T-cell (primary cell): ENCODE measurements at regions not wholly inside any gene's neighbourhood (a gene's known extent, or its start where the extent isn't known, plus 50 kb on each side); places are given as distances from the start of the nearest gene placed in this dataset.
"Not testable (repeated sequence)": the region's sequence is repeated elsewhere in the genome, so short reads cannot be mapped to it uniquely, and the experiment has no call there.

Experiments
- ATAC-seq, 4 experiments: fragments of 200-7000 bp in 3 of 4; fragments of 150-1000 bp in 1 of 4; cut with Tn5 transposase; replicated peaks in 1 of 4; 1 replicate in 3 of 4; 2 replicates in 1 of 4; pipeline ENCODE4 v1.10.0; 2021; ENCODE audit warnings: moderate library complexity in 3 of 4, mild to moderate bottlenecking in 2 of 4, moderate number of reproducible peaks in 1 of 4
- CTCF ChIA-PET, 2 donors: fragments of 300-600 bp; sonication (Branson Sonifier 250); formaldehyde crosslinking; loops; one replicate each; lab custom pipeline; 2022; ENCODE audit warnings: antibody characterized with exemption in 2 of 2; lab: Charles Lee
- POLR2A ChIA-PET, 2 donors: fragments of 300-600 bp; sonication (Branson Sonifier 250); formaldehyde crosslinking; loops; one replicate each; lab custom pipeline; 2022; ENCODE audit warnings: antibody characterized with exemption in 2 of 2; lab: Charles Lee
- DNase-seq, 35 experiments: peaks; one replicate each; pipeline versions ENCODE4 v3.0.0 to v3.0.0-alpha.2; 2013 to 2023
- H3K27ac ChIP-seq: one replicate; pipeline ENCODE4 v1.5.1; 2013; ENCODE audit warnings: low read length
- H3K27me3 ChIP-seq, 2 experiments: replicated peaks in 1 of 2; 1 replicate in 1 of 2; 2 replicates in 1 of 2; pipeline versions ENCODE4 v1.6.1 to v1.7.0; 2013; ENCODE audit warnings: low read length in 1 of 2, mixed read lengths in 1 of 2; ENCODE audit not compliant: control insufficient read depth in 2 of 2, insufficient read depth in 2 of 2; ENCODE audit errors: extremely low read depth in 1 of 2
- H3K36me3 ChIP-seq, 2 donors: 1 replicate in 1 of 2; 2 replicates in 1 of 2; pipeline versions ENCODE4 v1.6.1 to v1.7.0; 2013; ENCODE audit warnings: low read length in 1 of 2; ENCODE audit not compliant: control insufficient read depth in 2 of 2, insufficient read depth in 1 of 2; ENCODE audit errors: extremely low read depth in 1 of 2
- H3K4me1 ChIP-seq, 2 experiments: 1 replicate in 1 of 2; 2 replicates in 1 of 2; pipeline versions ENCODE4 v1.6.1 to v1.7.0; 2013; ENCODE audit warnings: low read length in 2 of 2, mixed read lengths in 1 of 2; ENCODE audit not compliant: insufficient read depth in 2 of 2, control insufficient read depth in 1 of 2; ENCODE audit errors: extremely low read depth in 1 of 2
- H3K4me3 ChIP-seq, 2 donors: 1 replicate in 1 of 2; 2 replicates in 1 of 2; pipeline versions ENCODE4 v1.5.1 to v1.7.0; 2013; ENCODE audit warnings: mild to moderate bottlenecking in 2 of 2, low read length in 1 of 2, moderate library complexity in 1 of 2; ENCODE audit not compliant: control insufficient read depth in 1 of 2; ENCODE audit errors: extremely low read depth in 1 of 2
- H3K9me3 ChIP-seq: 2 replicates; pipeline ENCODE4 v1.7.0; 2013
- H3K27ac Mint-ChIP-seq, 2 donors: one replicate each; pipeline ENCODE4 v1.8.0; 2020 to 2021; ENCODE audit warnings: mild to moderate bottlenecking in 2 of 2, mixed read lengths in 2 of 2
- H3K27me3 Mint-ChIP-seq, 2 donors: one replicate each; pipeline ENCODE4 v1.8.0; 2021 to 2022; ENCODE audit warnings: mixed read lengths in 2 of 2
- H3K36me3 Mint-ChIP-seq: one replicate; pipeline ENCODE4 v1.8.0; 2021; ENCODE audit warnings: mixed read lengths
- H3K4me1 Mint-ChIP-seq, 3 donors: one replicate each; pipeline ENCODE4 v1.8.0; 2020 to 2022; ENCODE audit warnings: mixed read lengths in 3 of 3, mild to moderate bottlenecking in 1 of 3
- H3K4me3 Mint-ChIP-seq, 3 donors: one replicate each; pipeline ENCODE4 v1.8.0; 2020 to 2022; ENCODE audit warnings: mild to moderate bottlenecking in 3 of 3, mixed read lengths in 3 of 3, moderate library complexity in 3 of 3
- H3K9me3 Mint-ChIP-seq, 3 donors: one replicate each; pipeline ENCODE4 v1.8.0; 2020 to 2022; ENCODE audit warnings: mixed read lengths in 3 of 3
- WGBS: methylation state at CpG from one replicate; pipeline ENCODE4 v1.1.5; 2013; ENCODE audit warnings: missing lambda C conversion rate; ENCODE audit not compliant: insufficient coverage; 5-methylcytosine and 5-hydroxymethylcytosine counted together

DNA sequence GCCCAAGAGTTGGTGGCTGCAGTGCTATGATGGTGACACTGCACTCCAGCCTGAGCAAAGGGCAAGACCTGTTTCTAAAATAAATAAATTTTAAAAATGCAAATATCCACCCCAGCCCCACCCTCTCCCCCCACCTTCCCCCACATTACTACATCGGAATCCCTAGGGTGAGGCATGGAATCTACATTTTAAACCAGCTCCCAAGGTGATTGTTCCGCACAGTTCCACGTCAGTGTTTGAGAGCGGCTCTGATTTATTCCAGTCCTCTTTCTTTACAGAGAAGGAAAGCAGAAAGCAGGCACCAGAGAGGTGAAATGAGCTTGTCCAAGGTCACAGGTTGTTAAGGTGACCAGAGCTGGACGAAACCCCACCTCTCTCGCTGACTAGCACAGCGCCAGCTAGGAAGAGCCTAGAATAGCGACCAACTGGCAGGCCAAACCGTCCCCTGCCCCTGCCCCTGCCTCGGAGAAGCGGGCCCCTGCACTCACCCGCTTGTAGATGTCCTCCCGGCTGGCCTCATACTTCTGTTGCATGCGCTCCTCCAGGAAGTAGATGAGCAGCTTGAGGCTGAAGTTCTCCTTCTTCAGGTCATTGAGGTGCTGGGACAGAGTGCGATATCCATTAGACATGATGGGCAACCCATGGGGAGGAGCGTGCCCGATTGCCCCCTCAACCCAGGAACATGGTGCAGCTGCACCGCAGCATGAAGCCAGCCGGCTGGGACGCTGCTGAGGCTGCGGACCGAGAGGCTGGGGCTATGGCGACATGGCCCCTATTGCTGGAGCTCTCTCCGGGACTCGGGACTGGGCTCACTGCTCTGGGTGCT is 103.7 kb upstream of the NBPF26 start:
- CTCF ChIA-PET, DNase-seq, H3K27me3 ChIP-seq, H3K4me3 Mint-ChIP-seq, H3K27ac ChIP-seq, H3K27me3 Mint-ChIP-seq, H3K9me3 Mint-ChIP-seq, H3K4me1 ChIP-seq, ATAC-seq, H3K36me3 ChIP-seq, H3K9me3 ChIP-seq, H3K27ac Mint-ChIP-seq, POLR2A ChIA-PET, H3K4me1 Mint-ChIP-seq, H3K36me3 Mint-ChIP-seq, H3K4me3 ChIP-seq: not testable (repeated sequence)
- no CpG with 5 or more reads among the region's 25 CpGs for WGBS

DNA sequence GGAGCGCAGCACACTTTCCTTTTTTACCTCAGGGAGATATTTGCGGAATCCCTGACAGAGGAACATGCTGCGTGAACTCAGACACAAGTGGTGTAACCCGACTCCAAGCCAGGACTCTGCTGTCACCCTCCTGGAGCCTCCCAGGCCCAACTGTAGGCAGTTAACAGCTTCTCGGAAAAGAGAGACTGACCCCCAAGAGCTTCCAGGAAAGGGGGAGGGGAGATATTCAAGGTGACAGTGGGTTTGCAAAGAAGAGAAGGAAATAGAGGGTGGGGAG is 103.1 kb upstream of the NBPF26 start:
- H3K4me3 ChIP-seq, H3K36me3 ChIP-seq, H3K9me3 ChIP-seq, H3K4me1 ChIP-seq, DNase-seq, POLR2A ChIA-PET, H3K4me1 Mint-ChIP-seq, H3K27me3 Mint-ChIP-seq, H3K27me3 ChIP-seq, H3K4me3 Mint-ChIP-seq, ATAC-seq, H3K27ac ChIP-seq, H3K36me3 Mint-ChIP-seq, H3K27ac Mint-ChIP-seq, CTCF ChIA-PET, H3K9me3 Mint-ChIP-seq: not testable (repeated sequence)
- no CpG with 5 or more reads among the region's 5 CpGs for WGBS

DNA sequence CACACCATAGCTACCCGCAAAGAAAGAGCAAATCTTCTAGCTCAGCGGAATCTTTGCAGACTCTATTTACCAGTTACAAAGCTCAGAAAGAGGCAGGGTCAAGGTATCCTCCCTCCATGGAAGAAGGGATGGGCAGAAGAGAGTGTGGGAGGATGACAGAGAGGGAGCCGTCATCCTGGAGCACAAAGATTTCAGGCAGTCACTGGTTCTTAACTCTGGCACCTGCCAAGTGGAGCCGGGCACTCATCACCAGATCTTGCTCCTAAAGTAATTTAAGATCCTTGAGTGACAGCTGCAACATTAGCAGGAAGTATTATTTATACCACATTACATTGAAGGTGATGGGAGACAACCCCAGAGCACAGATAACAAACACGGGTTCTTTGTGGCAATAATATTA is 102.5 kb upstream of the NBPF26 start:
- H3K4me1 Mint-ChIP-seq, H3K9me3 Mint-ChIP-seq, H3K27me3 ChIP-seq, H3K4me3 Mint-ChIP-seq, H3K27ac ChIP-seq, ATAC-seq, H3K4me3 ChIP-seq, H3K4me1 ChIP-seq, DNase-seq, H3K9me3 ChIP-seq, H3K36me3 Mint-ChIP-seq, H3K27ac Mint-ChIP-seq, CTCF ChIA-PET, H3K27me3 Mint-ChIP-seq, H3K36me3 ChIP-seq, POLR2A ChIA-PET: not testable (repeated sequence)
- WGBS = no CpG with 5 or more reads among the region's 5 CpGs

DNA sequence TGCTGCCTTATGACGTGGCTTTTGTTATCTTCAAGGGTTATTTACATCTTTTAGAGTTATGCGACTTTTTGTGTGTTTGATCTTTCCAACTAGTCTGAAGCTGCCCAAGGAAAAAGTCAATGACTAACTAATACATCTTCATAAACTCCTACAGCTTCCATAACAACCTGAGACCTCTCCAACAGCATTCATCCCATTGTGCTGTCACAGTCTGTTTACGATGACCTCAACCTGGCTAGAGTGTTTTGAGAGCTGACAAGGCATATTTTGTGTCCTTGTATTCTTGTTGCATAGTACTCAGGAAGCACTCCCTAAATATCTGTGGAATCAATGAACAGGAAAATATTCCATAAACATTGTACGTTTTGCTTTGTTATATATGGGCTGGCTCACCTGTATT is 100.2 kb upstream of the NBPF26 start:
- DNase-seq, H3K4me3 Mint-ChIP-seq, H3K36me3 Mint-ChIP-seq, H3K9me3 Mint-ChIP-seq, H3K4me1 ChIP-seq, H3K9me3 ChIP-seq, H3K27me3 ChIP-seq, POLR2A ChIA-PET, ATAC-seq, CTCF ChIA-PET, H3K27ac Mint-ChIP-seq, H3K4me1 Mint-ChIP-seq, H3K36me3 ChIP-seq, H3K4me3 ChIP-seq, H3K27me3 Mint-ChIP-seq, H3K27ac ChIP-seq: not testable (repeated sequence)
- WGBS = no CpG with 5 or more reads among the region's 4 CpGs

DNA sequence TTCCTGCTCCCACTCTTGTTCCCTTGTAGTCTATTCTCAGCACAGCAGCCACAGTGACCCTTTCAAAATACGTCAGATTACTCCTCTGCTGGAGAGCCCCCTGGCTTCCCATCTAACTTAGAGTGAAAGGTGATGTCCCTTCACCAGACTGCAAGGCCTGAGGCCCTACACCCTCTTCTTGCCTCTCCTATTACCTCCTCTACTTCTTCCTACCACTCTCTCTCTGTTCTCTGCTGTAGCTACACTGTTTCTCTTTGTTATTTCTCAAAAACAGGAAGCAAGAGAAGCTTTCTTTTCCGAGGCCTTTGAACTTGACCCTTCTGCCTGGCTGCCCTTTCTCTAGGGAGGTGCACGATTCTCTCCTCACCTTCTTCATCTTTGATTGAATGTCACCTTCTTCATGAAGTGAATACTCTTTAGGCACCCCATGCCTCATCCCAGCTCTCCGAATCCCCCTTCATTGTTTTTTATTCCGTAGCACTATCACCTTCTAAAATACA is 99.1 kb upstream of the NBPF26 start:
- H3K36me3 Mint-ChIP-seq, H3K9me3 ChIP-seq, H3K27me3 ChIP-seq, DNase-seq, H3K4me3 ChIP-seq, H3K9me3 Mint-ChIP-seq, H3K27ac ChIP-seq, H3K4me1 Mint-ChIP-seq, H3K4me1 ChIP-seq, H3K27me3 Mint-ChIP-seq, H3K4me3 Mint-ChIP-seq, POLR2A ChIA-PET, CTCF ChIA-PET, H3K36me3 ChIP-seq: not testable (repeated sequence)
- WGBS = no CpG with 5 or more reads among the region's 5 CpGs
- peak overlapping the region; percentile 71 to 85 for H3K27ac Mint-ChIP-seq
- peak in 1 of 4 experiments; percentile 46 for ATAC-seq

DNA sequence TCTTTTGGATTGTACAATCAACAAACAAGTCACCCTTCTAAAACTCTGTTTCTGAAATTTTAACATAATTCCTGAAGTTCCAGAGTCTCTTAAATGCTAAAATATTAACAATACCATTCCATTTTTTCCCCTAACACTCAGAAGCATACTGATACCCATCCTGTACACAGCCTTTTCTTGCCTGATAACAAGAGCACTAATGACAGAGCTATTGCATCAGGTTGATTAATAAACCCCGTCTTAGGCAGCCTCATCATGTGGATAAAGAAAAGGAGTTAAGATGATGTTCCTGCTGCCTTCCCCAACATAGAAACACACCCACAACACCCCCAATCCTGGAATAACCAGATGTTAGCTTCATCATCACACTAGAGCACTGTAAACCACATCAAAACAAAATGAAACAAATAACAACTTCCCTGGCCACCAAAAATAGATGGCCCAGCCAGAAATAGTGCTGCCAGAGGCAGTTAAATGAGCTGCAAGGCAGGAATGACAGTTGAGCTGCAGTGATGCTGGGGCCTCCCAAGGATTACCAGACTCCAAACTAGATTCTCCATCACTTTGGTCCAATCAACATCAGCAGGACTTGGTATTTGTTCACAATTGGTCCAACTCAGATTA is 93.8 kb upstream of the NBPF26 start:
- H3K27ac Mint-ChIP-seq, H3K36me3 ChIP-seq, H3K4me1 Mint-ChIP-seq, DNase-seq, H3K27ac ChIP-seq, H3K4me3 ChIP-seq, CTCF ChIA-PET, H3K4me3 Mint-ChIP-seq, H3K4me1 ChIP-seq, POLR2A ChIA-PET, H3K27me3 Mint-ChIP-seq, H3K9me3 ChIP-seq, ATAC-seq, H3K27me3 ChIP-seq, H3K9me3 Mint-ChIP-seq, H3K36me3 Mint-ChIP-seq: not testable (repeated sequence)
- WGBS = no CpG with 5 or more reads among the region's 1 CpG
